Breast epithelium (tissue), 4 donors: ENCODE measurements at regions not wholly inside any gene's neighbourhood (a gene's known extent, or its start where the extent isn't known, plus 50 kb on each side); places are given as distances from the start of the nearest gene placed in this dataset.

Source experiments
- DNase-seq, 2 donors: peaks; one replicate each; pipeline ENCODE4 v3.0.0-alpha.2; 2019; ENCODE audit warnings: low spot score in 2 of 2
- H3K27ac ChIP-seq, 2 donors: fragments of 200-600 bp; sonication (generic) in 1 of 2; one replicate each; pipeline ENCODE4 v1.5.1; 2016 to 2019; ENCODE audit warnings: mild to moderate bottlenecking in 1 of 2
- H3K27me3 ChIP-seq, 2 donors: fragments of 200-600 bp; sonication (generic) in 1 of 2; one replicate each; pipeline versions ENCODE4 v1.5.1 to v1.6.0; 2017 to 2019; ENCODE audit warnings: control low read depth in 1 of 2, mild to moderate bottlenecking in 1 of 2
- H3K36me3 ChIP-seq: fragments of 200-600 bp; one replicate; pipeline ENCODE4 v1.5.1; 2019
- H3K4me1 ChIP-seq, 2 donors: fragments of 200-600 bp; sonication (generic); one replicate each; pipeline ENCODE4 v1.5.1; 2016 to 2019; ENCODE audit warnings: control low read depth in 1 of 2
- H3K4me3 ChIP-seq, 3 donors: fragments of 200-600 bp; sonication (generic); 1 replicate in 2 of 3; 2 replicates in 1 of 3; pipeline ENCODE4 v1.5.1; 2016 to 2019; ENCODE audit warnings: mild to moderate bottlenecking in 3 of 3, moderate library complexity in 2 of 3
- H3K9me3 ChIP-seq, 2 donors: fragments of 200-600 bp; sonication (generic) in 1 of 2; one replicate each; pipeline ENCODE4 v1.5.1; 2016 to 2019; ENCODE audit warnings: control low read depth in 1 of 2
- CTCF ChIP-seq, 3 donors: fragments of 450-650 bp; IDR thresholded peaks; one replicate each; pipeline ENCODE4 v1.5.1; 2016 to 2017; ENCODE audit warnings: antibody characterized with exemption in 3 of 3, mild to moderate bottlenecking in 3 of 3, moderate library complexity in 3 of 3
- POLR2A ChIP-seq: fragments of 450-650 bp; IDR thresholded peaks from one replicate; pipeline ENCODE4 v1.6.1; 2016; ENCODE audit warnings: antibody characterized with exemption, mild to moderate bottlenecking, moderate library complexity
- POLR2AphosphoS5 ChIP-seq, 3 donors: sonication (generic); formaldehyde crosslinking; IDR thresholded peaks; one replicate each; pipeline ENCODE4 v1.6.1; 2017; ENCODE audit warnings: antibody characterized with exemption in 3 of 3
- intact Hi-C: fragments of 100-400 bp; cut with DNase I; formaldehyde crosslinking; loops from one replicate; pipeline ENCODE4 v1.15.1; 2023; ENCODE audit warnings: low total_unique reads

- DNase-seq = no peak
- TF ChIP-seq POLR2AphosphoS5 (IDR thresholded peaks at IDR 0.05) (no peak), CTCF (IDR thresholded peaks at IDR 0.05) (no peak), POLR2A (no peak)
- no peaks in the 10 kb centered on the region for H3K9me3 ChIP-seq
- H3K27ac ChIP-seq = no peak overlapping the region
- peaks cover 0 to 7% of the 10 kb centered on the region in 2 donors for H3K4me1 ChIP-seq
- no peak overlapping the region for H3K4me3 ChIP-seq
- no peaks in the 10 kb centered on the region for H3K36me3 ChIP-seq
- intact Hi-C loops = no loop called here
- peaks cover 0 to 34% of the 10 kb centered on the region in 2 donors for H3K27me3 ChIP-seq
Measured at GRCh38 chr13:99892866-99893504, 78.6 kb downstream of the ZIC5 start.

DNA sequence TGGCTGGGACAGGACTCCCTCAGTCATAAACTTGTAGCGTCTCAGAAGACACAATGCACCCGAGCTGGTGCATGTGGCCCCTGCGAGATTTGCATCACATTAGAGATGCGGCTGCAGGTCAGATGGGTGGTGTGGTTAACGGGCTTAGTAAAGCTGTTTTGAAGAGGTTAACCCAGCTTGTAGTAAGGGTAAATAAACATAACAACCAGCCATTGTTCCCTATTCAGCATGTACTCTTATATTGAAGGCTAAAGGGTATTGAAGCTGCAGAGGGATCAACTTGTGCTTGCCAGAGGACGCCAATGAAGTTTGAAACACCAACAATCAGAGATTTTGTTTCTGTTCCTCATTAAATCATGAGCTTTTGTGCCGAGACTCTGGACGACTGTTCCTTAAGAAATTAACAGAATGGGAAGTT is 79.4 kb downstream of the ZIC5 start:
- no peaks in the 10 kb centered on the region for H3K9me3 ChIP-seq
- intact Hi-C loops = no loop called here
- no peak for TF ChIP-seq CTCF (IDR thresholded peaks at IDR 0.05)
- no peak for TF ChIP-seq POLR2AphosphoS5 (IDR thresholded peaks at IDR 0.05)
- TF ChIP-seq POLR2A = no peak
- H3K27ac ChIP-seq = no peak overlapping the region
- H3K4me3 ChIP-seq = no peak overlapping the region
- peaks cover 0 to 7% of the 10 kb centered on the region in 2 donors for H3K4me1 ChIP-seq
- peaks cover 0 to 33% of the 10 kb centered on the region in 2 donors for H3K27me3 ChIP-seq
- no peaks in the 10 kb centered on the region for H3K36me3 ChIP-seq
- DNase-seq = no peak

DNA sequence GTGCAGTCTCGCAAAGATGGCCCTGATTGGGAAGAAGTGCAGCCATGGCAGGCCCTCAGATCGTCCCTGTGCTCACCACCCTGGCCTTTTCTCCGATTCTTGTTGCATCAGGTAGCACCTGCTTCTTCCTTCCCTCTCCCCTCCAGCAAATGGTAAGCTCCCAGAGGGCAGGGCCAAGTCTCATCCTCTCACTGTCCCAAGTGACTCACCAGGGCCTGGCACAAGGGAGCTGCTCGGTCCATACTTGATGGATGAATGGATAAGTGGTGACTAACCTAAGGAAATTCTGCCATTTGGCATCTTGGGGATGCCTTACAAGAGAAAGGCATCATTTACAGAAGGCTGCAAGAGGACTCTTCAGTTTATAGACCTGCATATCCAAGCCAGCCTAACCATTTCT is 84.9 kb downstream of the ZIC5 start:
- no peak for DNase-seq
- Histone ChIP-seq H3K9me3 (no peaks in the 10 kb centered on the region), H3K27ac (no peak overlapping the region), H3K4me1 (no peaks in the 10 kb centered on the region), H3K36me3 (no peaks in the 10 kb centered on the region), H3K27me3 (no peaks in the 10 kb centered on the region), H3K4me3 (no peak overlapping the region)
- TF ChIP-seq POLR2AphosphoS5 (IDR thresholded peaks at IDR 0.05) = no peak
- TF ChIP-seq POLR2A = no peak
- TF ChIP-seq CTCF (IDR thresholded peaks at IDR 0.05) = no peak
- intact Hi-C loops = no loop called here

DNA sequence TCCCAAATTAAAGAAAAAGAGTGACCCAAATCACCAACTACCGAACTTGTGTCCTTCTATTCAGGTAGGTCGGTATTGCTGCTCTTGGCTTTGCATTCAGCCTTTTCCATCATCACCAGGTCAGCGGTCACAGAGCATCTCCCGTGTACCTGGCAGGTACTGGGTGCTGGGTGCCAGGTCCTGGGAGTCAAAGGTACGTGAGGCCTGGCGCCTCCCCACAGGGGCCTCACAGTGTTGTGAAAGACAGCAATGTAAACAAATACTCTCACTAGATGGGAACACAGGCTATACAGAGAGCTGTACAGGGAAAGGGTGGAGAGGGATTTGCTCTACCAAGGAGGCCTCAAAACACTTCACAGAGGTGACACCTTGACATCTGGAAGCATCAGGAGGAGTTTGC is 86.7 kb downstream of the ZIC5 start:
- no peaks in the 10 kb centered on the region for H3K4me1 ChIP-seq
- no peak for DNase-seq
- intact Hi-C loops = no loop called here
- H3K36me3 ChIP-seq = no peaks in the 10 kb centered on the region
- no peak overlapping the region for H3K27ac ChIP-seq
- TF ChIP-seq POLR2A (no peak), POLR2AphosphoS5 (IDR thresholded peaks at IDR 0.05) (no peak), CTCF (IDR thresholded peaks at IDR 0.05) (no peak)
- H3K9me3 ChIP-seq = no peaks in the 10 kb centered on the region
- H3K4me3 ChIP-seq = no peak overlapping the region
- H3K27me3 ChIP-seq = no peaks in the 10 kb centered on the region

GRCh38 chr13:99883805-99884204 is 87.8 kb downstream of the ZIC5 start:
- no peak for DNase-seq
- H3K4me1 ChIP-seq = no peaks in the 10 kb centered on the region
- no peaks in the 10 kb centered on the region for H3K9me3 ChIP-seq
- no peaks in the 10 kb centered on the region for H3K27me3 ChIP-seq
- no peak for TF ChIP-seq POLR2A
- TF ChIP-seq POLR2AphosphoS5 (IDR thresholded peaks at IDR 0.05) = no peak
- no peak for TF ChIP-seq CTCF (IDR thresholded peaks at IDR 0.05)
- intact Hi-C loops = no loop called here
- no peaks in the 10 kb centered on the region for H3K36me3 ChIP-seq
- no peak overlapping the region for H3K27ac ChIP-seq
- H3K4me3 ChIP-seq = no peak overlapping the region
